Astrocyte (in vitro differentiated cells and primary cell): ENCODE measurements at regions not wholly inside any gene's neighbourhood (a gene's known extent, or its start where the extent isn't known, plus 50 kb on each side); places are given as distances from the start of the nearest gene placed in this dataset.

ENCODE experiments used
- DNase-seq: peaks from one replicate; pipeline ENCODE4 v3.0.0-alpha.2; 2010; ENCODE audit warnings: low read depth
- FAIRE-seq: peaks from 2 replicates; lab custom pipeline; 2011; peaks lifted over from hg19 to GRCh38; lab: Jason Lieb, UNC
- H2AFZ ChIP-seq: 2 replicates; pipeline ENCODE4 v1.6.0; 2012; ENCODE audit warnings: low read depth, low read length, inconsistent platforms
- H3K27ac ChIP-seq: 2 replicates; pipeline ENCODE4 v1.5.1; 2011; ENCODE audit warnings: low read depth, low read length, inconsistent platforms
- H3K27me3 ChIP-seq: 2 replicates; pipeline ENCODE4 v1.6.0; 2011; ENCODE audit warnings: low read length, inconsistent platforms; ENCODE audit not compliant: insufficient read depth
- H3K36me3 ChIP-seq: 2 replicates; pipeline ENCODE4 v1.5.1; 2011; ENCODE audit warnings: low read length, inconsistent platforms; ENCODE audit not compliant: insufficient read depth
- H3K4me1 ChIP-seq: 2 replicates; pipeline ENCODE4 v1.5.1; 2011; ENCODE audit warnings: low read length, inconsistent platforms; ENCODE audit not compliant: insufficient read depth
- H3K4me2 ChIP-seq: 2 replicates; pipeline ENCODE4 v1.6.0; 2012; ENCODE audit warnings: low read length, inconsistent platforms
- H3K4me3 ChIP-seq: 2 replicates; pipeline ENCODE4 v1.5.1; 2011; ENCODE audit warnings: low read depth, mild to moderate bottlenecking, low read length, inconsistent platforms; ENCODE audit not compliant: insufficient read depth
- H3K79me2 ChIP-seq: 2 replicates; pipeline ENCODE4 v1.6.0; 2012; ENCODE audit warnings: mild to moderate bottlenecking, low read length, inconsistent platforms; ENCODE audit not compliant: insufficient read depth
- H3K9ac ChIP-seq: 2 replicates; pipeline ENCODE4 v1.6.0; 2012; ENCODE audit warnings: mild to moderate bottlenecking, low read length, inconsistent platforms
- H3K9me3 ChIP-seq: 2 replicates; pipeline ENCODE4 v1.5.1; 2012; ENCODE audit warnings: low read depth, mild to moderate bottlenecking, low read length, inconsistent platforms; ENCODE audit not compliant: insufficient read depth
- H4K20me1 ChIP-seq: 2 replicates; pipeline ENCODE4 v1.6.0; 2012; ENCODE audit warnings: low read length, inconsistent platforms; ENCODE audit not compliant: insufficient read depth
- H3K27ac Mint-ChIP-seq: one replicate; pipeline ENCODE4 v1.8.0; 2021; ENCODE audit warnings: mild to moderate bottlenecking, mixed read lengths; ENCODE audit not compliant: unreplicated experiment
- H3K27me3 Mint-ChIP-seq: one replicate; pipeline ENCODE4 v1.8.0; 2021; ENCODE audit warnings: low read depth, mixed read lengths; ENCODE audit not compliant: unreplicated experiment
- H3K36me3 Mint-ChIP-seq: one replicate; pipeline ENCODE4 v1.8.0; 2021; ENCODE audit warnings: low read depth, mixed read lengths; ENCODE audit not compliant: unreplicated experiment
- H3K4me1 Mint-ChIP-seq: one replicate; pipeline ENCODE4 v1.8.0; 2021; ENCODE audit warnings: low read depth, mixed read lengths; ENCODE audit not compliant: unreplicated experiment
- H3K4me3 Mint-ChIP-seq: one replicate; pipeline ENCODE4 v1.8.0; 2021; ENCODE audit warnings: mild to moderate bottlenecking, moderate library complexity, mixed read lengths; ENCODE audit not compliant: unreplicated experiment
- H3K9me3 Mint-ChIP-seq: one replicate; pipeline ENCODE4 v1.8.0; 2021; ENCODE audit warnings: mild to moderate bottlenecking, mixed read lengths; ENCODE audit not compliant: unreplicated experiment
- EZH2 ChIP-seq: IDR thresholded peaks from 2 replicates; pipeline ENCODE4 v1.6.1; 2012; ENCODE audit warnings: mild to moderate bottlenecking, low read length, inconsistent platforms; ENCODE audit not compliant: insufficient read depth
- TF ChIP-seq, protein P1 (sequence below): IDR thresholded peaks from 2 replicates; pipeline ENCODE4 v1.5.1; 2011; ENCODE audit warnings: low read depth, mild to moderate bottlenecking, inconsistent platforms, low read length, moderate library complexity; ENCODE audit not compliant: insufficient read depth

DNA sequence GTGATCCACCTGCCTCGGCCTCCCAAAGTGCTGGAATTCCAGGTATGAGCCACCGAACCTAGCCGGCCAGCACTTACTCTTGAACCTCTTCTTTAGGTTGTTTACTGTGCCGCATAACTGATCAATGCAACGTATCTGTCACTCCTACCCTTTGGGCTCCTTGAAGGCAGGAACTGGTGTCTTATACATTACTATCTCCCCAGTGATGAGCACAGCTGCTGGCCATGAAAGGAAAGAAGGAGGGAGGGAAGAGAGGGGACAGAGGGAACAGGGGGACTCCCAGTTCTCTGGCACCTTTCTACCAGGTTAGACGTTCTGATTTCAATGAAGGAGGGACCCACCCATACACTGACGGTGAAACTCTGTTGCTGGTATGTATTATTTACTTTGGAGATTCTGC is 111.8 kb upstream of the NANOS1 start:
- Histone ChIP-seq H3K4me1 (no peaks in the 10 kb centered on the region), H3K4me3 (no peak overlapping the region), H2AFZ (no peak overlapping the region), H3K36me3 (no peaks in the 10 kb centered on the region), H3K9me3 (no peaks in the 10 kb centered on the region), H3K27ac (no peak overlapping the region), H3K79me2 (no peaks in the 10 kb centered on the region), H4K20me1 (no peaks in the 10 kb centered on the region), H3K9ac (no peak overlapping the region), H3K4me2 (no peak overlapping the region), H3K27me3 (no peaks in the 10 kb centered on the region)
- peaks cover 6% of the 10 kb centered on the region for H3K27me3 Mint-ChIP-seq
- H3K27ac Mint-ChIP-seq = no peak overlapping the region
- peaks cover 3% of the 10 kb centered on the region for H3K9me3 Mint-ChIP-seq
- DNase-seq (no peak), FAIRE-seq (no peak)
- peaks cover 9% of the 10 kb centered on the region for H3K4me1 Mint-ChIP-seq
- TF ChIP-seq, protein P1, sequence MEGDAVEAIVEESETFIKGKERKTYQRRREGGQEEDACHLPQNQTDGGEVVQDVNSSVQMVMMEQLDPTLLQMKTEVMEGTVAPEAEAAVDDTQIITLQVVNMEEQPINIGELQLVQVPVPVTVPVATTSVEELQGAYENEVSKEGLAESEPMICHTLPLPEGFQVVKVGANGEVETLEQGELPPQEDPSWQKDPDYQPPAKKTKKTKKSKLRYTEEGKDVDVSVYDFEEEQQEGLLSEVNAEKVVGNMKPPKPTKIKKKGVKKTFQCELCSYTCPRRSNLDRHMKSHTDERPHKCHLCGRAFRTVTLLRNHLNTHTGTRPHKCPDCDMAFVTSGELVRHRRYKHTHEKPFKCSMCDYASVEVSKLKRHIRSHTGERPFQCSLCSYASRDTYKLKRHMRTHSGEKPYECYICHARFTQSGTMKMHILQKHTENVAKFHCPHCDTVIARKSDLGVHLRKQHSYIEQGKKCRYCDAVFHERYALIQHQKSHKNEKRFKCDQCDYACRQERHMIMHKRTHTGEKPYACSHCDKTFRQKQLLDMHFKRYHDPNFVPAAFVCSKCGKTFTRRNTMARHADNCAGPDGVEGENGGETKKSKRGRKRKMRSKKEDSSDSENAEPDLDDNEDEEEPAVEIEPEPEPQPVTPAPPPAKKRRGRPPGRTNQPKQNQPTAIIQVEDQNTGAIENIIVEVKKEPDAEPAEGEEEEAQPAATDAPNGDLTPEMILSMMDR = no peak
- no peak for TF ChIP-seq EZH2
- no peak overlapping the region for H3K4me3 Mint-ChIP-seq
- no peaks in the 10 kb centered on the region for H3K36me3 Mint-ChIP-seq

GRCh38 chr10:118918116-118918515 is 111.4 kb upstream of the NANOS1 start:
- FAIRE-seq = no peak
- H4K20me1 ChIP-seq = no peaks in the 10 kb centered on the region

GRCh38 chr10:118918587-118918986 is 110.9 kb upstream of the NANOS1 start:
- Mint-ChIP-seq H3K4me1 (peaks cover 6% of the 10 kb centered on the region), H3K36me3 (no peaks in the 10 kb centered on the region), H3K27ac (no peak overlapping the region), H3K4me3 (no peak overlapping the region), H3K9me3 (peaks cover 5% of the 10 kb centered on the region), H3K27me3 (peaks cover 10% of the 10 kb centered on the region)
- Histone ChIP-seq H3K4me3 (no peak overlapping the region), H3K4me1 (no peaks in the 10 kb centered on the region), H3K4me2 (no peak overlapping the region), H4K20me1 (no peaks in the 10 kb centered on the region), H3K9me3 (no peaks in the 10 kb centered on the region), H2AFZ (no peak overlapping the region), H3K27me3 (no peaks in the 10 kb centered on the region), H3K27ac (no peak overlapping the region), H3K79me2 (no peaks in the 10 kb centered on the region), H3K36me3 (no peaks in the 10 kb centered on the region), H3K9ac (no peak overlapping the region)
- TF ChIP-seq, protein P1 = no peak
- TF ChIP-seq EZH2 = no peak
- FAIRE-seq (no peak), DNase-seq (no peak)

More at GRCh38 chr10:118918116-118918515, 111.4 kb upstream of the NANOS1 start:
- H3K27me3 ChIP-seq = no peaks in the 10 kb centered on the region
- no peak overlapping the region for H3K4me2 ChIP-seq
- H3K27ac ChIP-seq = no peak overlapping the region
- no peaks in the 10 kb centered on the region for H3K4me1 ChIP-seq
- no peaks in the 10 kb centered on the region for H3K9me3 ChIP-seq
- Mint-ChIP-seq H3K4me3 (no peak overlapping the region), H3K27ac (no peak overlapping the region), H3K4me1 (peaks cover 6% of the 10 kb centered on the region), H3K36me3 (no peaks in the 10 kb centered on the region), H3K9me3 (peaks cover 5% of the 10 kb centered on the region), H3K27me3 (peaks cover 8% of the 10 kb centered on the region)
- no peaks in the 10 kb centered on the region for H3K79me2 ChIP-seq
- H3K4me3 ChIP-seq = no peak overlapping the region
- H3K36me3 ChIP-seq = no peaks in the 10 kb centered on the region
- no peak for DNase-seq
- TF ChIP-seq EZH2 = no peak
- TF ChIP-seq, protein P1 = no peak
- no peak overlapping the region for H3K9ac ChIP-seq
- H2AFZ ChIP-seq = no peak overlapping the region
